SK-N-SH (cell line): ENCODE measurements at regions not wholly inside any gene's neighbourhood (a gene's known extent, or its start where the extent isn't known, plus 50 kb on each side); places are given as distances from the start of the nearest gene placed in this dataset.

Experiments
- CTCF ChIA-PET: fragments of 300-600, 350-600 bp; formaldehyde crosslinking; extraction: SDS; loops from one replicate; lab custom pipeline; 2021; lab: Yijun Ruan, JAX
- POLR2A ChIA-PET: fragments of 350-600 bp; sonication (Branson Sonifier 250); formaldehyde crosslinking; extraction: SDS; loops from one replicate; lab custom pipeline; 2020; ENCODE audit warnings: antibody characterized with exemption, inconsistent platforms; lab: Yijun Ruan, JAX
- DNase-seq: peaks from one replicate; pipeline ENCODE4 v3.0.0; 2012
- H2AFZ ChIP-seq: fragments of 200-600 bp; sonication (generic); 2 replicates; pipeline ENCODE4 v1.8.1; 2016; ENCODE audit warnings: antibody characterized with exemption, mild to moderate bottlenecking, low read depth
- H3F3A ChIP-seq: fragments of 200-600 bp; sonication (generic); replicated peaks from 2 replicates; pipeline ENCODE3; 2016; ENCODE audit warnings: antibody characterized with exemption, mild to moderate bottlenecking; ENCODE audit not compliant: insufficient read depth
- H3K27ac ChIP-seq, 2 experiments: fragments of 200-500 bp in 1 of 2; fragments of 200-600 bp in 1 of 2; sonication (Bioruptor generic) in 1 of 2; sonication (generic), shearing (Covaris generic) in 1 of 2; 2 replicates each; pipeline versions ENCODE4 v1.5.1 to v1.6.1; 2014 to 2016; ENCODE audit warnings: low read depth in 2 of 2, inconsistent platforms in 1 of 2, low read length in 1 of 2, mild to moderate bottlenecking in 1 of 2, mixed read lengths in 1 of 2
- H3K27me3 ChIP-seq: fragments of 200-600 bp; sonication (generic), shearing (Covaris generic); 2 replicates; pipeline ENCODE4 v1.6.1; 2016; ENCODE audit warnings: mixed run types; ENCODE audit not compliant: insufficient read depth
- H3K36me3 ChIP-seq, 2 experiments: fragments of 200-500 bp in 1 of 2; fragments of 200-600 bp in 1 of 2; sonication (Bioruptor generic) in 1 of 2; sonication (generic) in 1 of 2; replicated peaks in 1 of 2; 2 replicates each; pipeline versions ENCODE3 to v1.5.1; 2014 to 2016; ENCODE audit warnings: low read length in 1 of 2, mild to moderate bottlenecking in 1 of 2; ENCODE audit not compliant: insufficient read depth in 2 of 2, control insufficient read depth in 1 of 2
- H3K4me1 ChIP-seq, 2 experiments: fragments of 200-500 bp in 1 of 2; fragments of 200-600 bp in 1 of 2; sonication (Bioruptor generic) in 1 of 2; sonication (generic), shearing (Covaris generic) in 1 of 2; 2 replicates each; pipeline versions ENCODE4 v1.5.1 to v1.6.1; 2014 to 2016; ENCODE audit warnings: low read depth in 1 of 2, low read length in 1 of 2, mixed run types in 1 of 2; ENCODE audit not compliant: insufficient read depth in 2 of 2, control insufficient read depth in 1 of 2
- H3K4me2 ChIP-seq: fragments of 200-600 bp; sonication (generic), shearing (Covaris generic); 2 replicates; pipeline ENCODE4 v1.6.1; 2017; ENCODE audit warnings: mixed run types
- H3K4me3 ChIP-seq, 2 experiments: fragments of 200-500 bp in 1 of 2; fragments of 200-600 bp in 1 of 2; sonication (Bioruptor generic) in 1 of 2; sonication (generic), shearing (Covaris generic) in 1 of 2; 2 replicates each; pipeline versions ENCODE4 v1.5.1 to v1.8.1; 2014 to 2016; ENCODE audit warnings: low read depth in 2 of 2, inconsistent platforms in 1 of 2, low read length in 1 of 2, mild to moderate bottlenecking in 1 of 2, mixed read lengths in 1 of 2, moderate library complexity in 1 of 2
- H3K79me2 ChIP-seq: fragments of 200-600 bp; sonication (generic); 2 replicates; pipeline ENCODE4 v1.8.1; 2017; ENCODE audit warnings: mild to moderate bottlenecking; ENCODE audit not compliant: insufficient read depth
- H3K9ac ChIP-seq: fragments of 200-600 bp; sonication (generic); 2 replicates; pipeline ENCODE4 v1.6.1; 2017; ENCODE audit warnings: mixed run types
- H3K9me2 ChIP-seq: fragments of 200-600 bp; sonication (generic); 2 replicates; pipeline ENCODE4 v1.6.1; 2017; ENCODE audit warnings: mixed run types
- H3K9me3 ChIP-seq: fragments of 200-600 bp; sonication (generic); 2 replicates; pipeline ENCODE4 v1.6.1; 2017; ENCODE audit warnings: mixed run types, mild to moderate bottlenecking, moderate library complexity
- H4K20me1 ChIP-seq: fragments of 200-600 bp; sonication (generic); 2 replicates; pipeline ENCODE4 v1.6.1; 2017; ENCODE audit warnings: mild to moderate bottlenecking, mixed run types; ENCODE audit not compliant: insufficient read depth
- EP300 ChIP-seq, 2 experiments: IDR thresholded peaks; 2 replicates each; pipeline versions ENCODE4 v1.4.0 to v1.6.1; 2012; ENCODE audit warnings: borderline replicate concordance in 1 of 2, low read depth in 1 of 2, low read length in 1 of 2
- FOSL2 ChIP-seq: IDR thresholded peaks from 2 replicates; pipeline ENCODE4 v1.4.0; 2012; ENCODE audit warnings: low read depth, mild to moderate bottlenecking, moderate library complexity, borderline replicate concordance
- NFIC ChIP-seq: IDR thresholded peaks from 2 replicates; pipeline ENCODE4 v1.4.0; 2012; ENCODE audit warnings: borderline replicate concordance
- POLR2AphosphoS5 ChIP-seq: IDR thresholded peaks from 2 replicates; pipeline ENCODE4 v1.6.1; 2012; ENCODE audit warnings: low read depth, low read length
- RAD21 ChIP-seq: IDR thresholded peaks from 2 replicates; pipeline ENCODE4 v1.6.1; 2012; ENCODE audit warnings: mild to moderate bottlenecking, low read length
- REST ChIP-seq: IDR thresholded peaks from 2 replicates; pipeline ENCODE4 v1.6.1; 2012; ENCODE audit warnings: mild to moderate bottlenecking, low read depth, low read length, moderate library complexity
- RXRA ChIP-seq: IDR thresholded peaks from 2 replicates; pipeline ENCODE4 v1.4.0; 2012; ENCODE audit warnings: low read depth, mild to moderate bottlenecking, borderline replicate concordance
- TCF12 ChIP-seq: IDR thresholded peaks from 2 replicates; pipeline ENCODE4 v1.4.0; 2012
- TEAD4 ChIP-seq: IDR thresholded peaks from 2 replicates; pipeline ENCODE4 v1.4.0; 2012; ENCODE audit warnings: mild to moderate bottlenecking, borderline replicate concordance; ENCODE audit not compliant: insufficient read depth
- WGBS: methylation state at CpG from one replicate; pipeline ENCODE4 v1.1.6; 2017; ENCODE audit warnings: low lambda C conversion rate; 5-methylcytosine and 5-hydroxymethylcytosine counted together
- TF ChIP-seq, protein P1 (sequence below): IDR thresholded peaks from 2 replicates; pipeline ENCODE4 v1.4.0; 2012; ENCODE audit warnings: low read depth, borderline replicate concordance
- TF ChIP-seq, protein P2 (sequence below): fragments of 200-600 bp; sonication (generic); IDR thresholded peaks from 2 replicates; pipeline ENCODE4 v1.6.1; 2017; ENCODE audit warnings: antibody characterized with exemption, mild to moderate bottlenecking, moderate library complexity
- TF ChIP-seq, protein P3 (sequence below): IDR thresholded peaks from 2 replicates; pipeline ENCODE4; 2012

GRCh38 chr13:34459856-34460255 is 482.2 kb upstream of the NBEA start (continued):
- TF ChIP-seq REST = no peak

GRCh38 chr13:34462843-34463242 is 479.2 kb upstream of the NBEA start:
- POLR2A ChIA-PET = no interaction called here
- Histone ChIP-seq H2AFZ (peak overlapping the region; percentile 52; the same call in 1 of the 2 replicates), H3K4me1 (no peaks in the 10 kb centered on the region; a peak in 1 of 4 replicates), H3K9me2 (no peaks in the 10 kb centered on the region), H3K9ac (no peak overlapping the region), H3K27me3 (no peaks in the 10 kb centered on the region), H3K27ac (peak overlapping the region in 1 of 2 experiments; percentile 59; a peak in 2 of 4 replicates), H3K79me2 (no peaks in the 10 kb centered on the region), H3K4me3 (no peak overlapping the region), H4K20me1 (no peaks in the 10 kb centered on the region), H3K9me3 (no peaks in the 10 kb centered on the region), H3K36me3 (no peaks in the 10 kb centered on the region), H3K4me2 (0 out of 2 replicates have a peak overlapping the region, but pooled peaks have one; percentile 20), H3F3A (no peaks in the 10 kb centered on the region)
- DNase-seq = no peak
- CTCF ChIA-PET = interaction anchor here (0.9 to 1.4 kb wide), 2 partner anchors 13 to 28 kb away, joined by 3 to 5 read pairs; no protein-coding TSS in a partner anchor
- peak; percentile 28; the same call in 1 of the 2 replicates for TF ChIP-seq TCF12
- TF ChIP-seq, protein P1, sequence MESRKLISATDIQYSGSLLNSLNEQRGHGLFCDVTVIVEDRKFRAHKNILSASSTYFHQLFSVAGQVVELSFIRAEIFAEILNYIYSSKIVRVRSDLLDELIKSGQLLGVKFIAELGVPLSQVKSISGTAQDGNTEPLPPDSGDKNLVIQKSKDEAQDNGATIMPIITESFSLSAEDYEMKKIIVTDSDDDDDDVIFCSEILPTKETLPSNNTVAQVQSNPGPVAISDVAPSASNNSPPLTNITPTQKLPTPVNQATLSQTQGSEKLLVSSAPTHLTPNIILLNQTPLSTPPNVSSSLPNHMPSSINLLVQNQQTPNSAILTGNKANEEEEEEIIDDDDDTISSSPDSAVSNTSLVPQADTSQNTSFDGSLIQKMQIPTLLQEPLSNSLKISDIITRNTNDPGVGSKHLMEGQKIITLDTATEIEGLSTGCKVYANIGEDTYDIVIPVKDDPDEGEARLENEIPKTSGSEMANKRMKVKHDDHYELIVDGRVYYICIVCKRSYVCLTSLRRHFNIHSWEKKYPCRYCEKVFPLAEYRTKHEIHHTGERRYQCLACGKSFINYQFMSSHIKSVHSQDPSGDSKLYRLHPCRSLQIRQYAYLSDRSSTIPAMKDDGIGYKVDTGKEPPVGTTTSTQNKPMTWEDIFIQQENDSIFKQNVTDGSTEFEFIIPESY = no peak
- TF ChIP-seq EP300 (IDR thresholded peaks at IDR 0.05; ENCODE audit: borderline replicate concordance in 1 of 2, low read depth in 1 of 2, low read length in 1 of 2) = peak in 1 of 2 experiments; percentile 29; a peak in 1 of 4 replicates
- TF ChIP-seq, protein P2, sequence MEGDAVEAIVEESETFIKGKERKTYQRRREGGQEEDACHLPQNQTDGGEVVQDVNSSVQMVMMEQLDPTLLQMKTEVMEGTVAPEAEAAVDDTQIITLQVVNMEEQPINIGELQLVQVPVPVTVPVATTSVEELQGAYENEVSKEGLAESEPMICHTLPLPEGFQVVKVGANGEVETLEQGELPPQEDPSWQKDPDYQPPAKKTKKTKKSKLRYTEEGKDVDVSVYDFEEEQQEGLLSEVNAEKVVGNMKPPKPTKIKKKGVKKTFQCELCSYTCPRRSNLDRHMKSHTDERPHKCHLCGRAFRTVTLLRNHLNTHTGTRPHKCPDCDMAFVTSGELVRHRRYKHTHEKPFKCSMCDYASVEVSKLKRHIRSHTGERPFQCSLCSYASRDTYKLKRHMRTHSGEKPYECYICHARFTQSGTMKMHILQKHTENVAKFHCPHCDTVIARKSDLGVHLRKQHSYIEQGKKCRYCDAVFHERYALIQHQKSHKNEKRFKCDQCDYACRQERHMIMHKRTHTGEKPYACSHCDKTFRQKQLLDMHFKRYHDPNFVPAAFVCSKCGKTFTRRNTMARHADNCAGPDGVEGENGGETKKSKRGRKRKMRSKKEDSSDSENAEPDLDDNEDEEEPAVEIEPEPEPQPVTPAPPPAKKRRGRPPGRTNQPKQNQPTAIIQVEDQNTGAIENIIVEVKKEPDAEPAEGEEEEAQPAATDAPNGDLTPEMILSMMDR = no peak
- no peak for TF ChIP-seq POLR2AphosphoS5
- peak; percentile 53; the same call in 1 of the 2 replicates for TF ChIP-seq FOSL2
- no peak for TF ChIP-seq RXRA
- TF ChIP-seq, protein P3, sequence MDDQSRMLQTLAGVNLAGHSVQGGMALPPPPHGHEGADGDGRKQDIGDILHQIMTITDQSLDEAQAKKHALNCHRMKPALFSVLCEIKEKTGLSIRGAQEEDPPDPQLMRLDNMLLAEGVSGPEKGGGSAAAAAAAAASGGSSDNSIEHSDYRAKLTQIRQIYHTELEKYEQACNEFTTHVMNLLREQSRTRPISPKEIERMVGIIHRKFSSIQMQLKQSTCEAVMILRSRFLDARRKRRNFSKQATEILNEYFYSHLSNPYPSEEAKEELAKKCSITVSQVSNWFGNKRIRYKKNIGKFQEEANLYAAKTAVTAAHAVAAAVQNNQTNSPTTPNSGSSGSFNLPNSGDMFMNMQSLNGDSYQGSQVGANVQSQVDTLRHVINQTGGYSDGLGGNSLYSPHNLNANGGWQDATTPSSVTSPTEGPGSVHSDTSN = 0 out of 2 replicates have a peak, but pooled peaks have one; percentile 24
- TF ChIP-seq RAD21 = no peak
- TF ChIP-seq NFIC = peak; percentile 55; the same call in 1 of the 2 replicates
- no peak for TF ChIP-seq TEAD4
- WGBS = 54% methylated on average over 4 of the region's 4 CpGs
